Fibroblast of lung (primary cell): ENCODE measurements at regions not wholly inside any gene's neighbourhood (a gene's known extent, or its start where the extent isn't known, plus 50 kb on each side); places are given as distances from the start of the nearest gene placed in this dataset.

ENCODE experiments used
- CTCF ChIP-seq, 2 donors: IDR thresholded peaks in 1 of 2; conservative IDR thresholded peaks in 1 of 2; 1 replicate in 1 of 2; 2 replicates in 1 of 2; pipeline ENCODE4 v1.5.1; 2011 to 2012; ENCODE audit warnings: low read length in 2 of 2, control low read depth in 1 of 2, inconsistent platforms in 1 of 2, low read depth in 1 of 2, mild to moderate bottlenecking in 1 of 2
- EZH2 ChIP-seq: IDR thresholded peaks from 2 replicates; pipeline ENCODE4 v1.5.1; 2012; ENCODE audit warnings: low read length, control low read depth, mild to moderate bottlenecking; ENCODE audit errors: missing control alignments

- TF ChIP-seq EZH2 = no peak
- no peak for TF ChIP-seq CTCF (conservative IDR thresholded peaks at IDR 0.05 in 1 of 2, IDR thresholded peaks at IDR 0.05 in 1 of 2; ENCODE audit: low read depth in 1 of 2, low read length in 2 of 2)
These were observed 328.7 kb downstream of the TCERG1L start for GRCh38 chr10:130982802-130983201.
